ENCODE measurements at regions not wholly inside any gene's neighbourhood (a gene's known extent, or its start where the extent isn't known, plus 50 kb on each side); places are given as distances from the start of the nearest gene placed in this dataset.

DNA sequence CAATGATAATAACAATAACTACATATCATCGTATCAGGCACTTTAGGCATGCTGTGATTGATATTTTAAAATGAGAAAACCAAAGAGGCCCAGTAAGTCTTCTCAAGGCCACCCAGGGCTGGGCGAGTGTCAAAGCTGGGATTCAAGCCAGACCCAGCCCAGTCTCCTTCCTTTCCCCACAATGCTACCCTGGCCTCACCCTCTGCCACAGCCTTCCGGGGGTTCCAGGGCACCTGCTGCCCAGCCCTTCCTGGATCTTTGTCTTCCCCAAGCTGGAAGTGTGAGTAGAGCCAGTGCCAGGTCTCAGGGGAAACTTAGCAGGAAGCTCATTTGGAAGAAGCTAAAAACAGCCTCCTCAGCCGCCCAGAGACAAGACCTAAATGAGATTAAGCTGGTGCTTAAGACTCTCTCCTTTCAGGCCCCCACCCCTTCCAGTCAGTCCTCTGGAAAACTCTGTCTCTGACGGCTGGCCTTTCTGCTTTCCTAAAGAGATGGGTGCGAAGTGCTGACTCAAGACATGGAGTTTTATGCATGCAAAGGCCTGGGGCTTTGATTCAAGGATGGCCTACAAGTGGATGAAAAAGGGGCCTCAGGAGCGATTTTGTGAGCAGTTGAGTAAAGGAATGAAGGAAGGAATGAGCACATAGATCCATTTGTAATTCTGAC, 184.2 kb downstream of the KCNA5 start:
- TF ChIP-seq, protein P1, sequence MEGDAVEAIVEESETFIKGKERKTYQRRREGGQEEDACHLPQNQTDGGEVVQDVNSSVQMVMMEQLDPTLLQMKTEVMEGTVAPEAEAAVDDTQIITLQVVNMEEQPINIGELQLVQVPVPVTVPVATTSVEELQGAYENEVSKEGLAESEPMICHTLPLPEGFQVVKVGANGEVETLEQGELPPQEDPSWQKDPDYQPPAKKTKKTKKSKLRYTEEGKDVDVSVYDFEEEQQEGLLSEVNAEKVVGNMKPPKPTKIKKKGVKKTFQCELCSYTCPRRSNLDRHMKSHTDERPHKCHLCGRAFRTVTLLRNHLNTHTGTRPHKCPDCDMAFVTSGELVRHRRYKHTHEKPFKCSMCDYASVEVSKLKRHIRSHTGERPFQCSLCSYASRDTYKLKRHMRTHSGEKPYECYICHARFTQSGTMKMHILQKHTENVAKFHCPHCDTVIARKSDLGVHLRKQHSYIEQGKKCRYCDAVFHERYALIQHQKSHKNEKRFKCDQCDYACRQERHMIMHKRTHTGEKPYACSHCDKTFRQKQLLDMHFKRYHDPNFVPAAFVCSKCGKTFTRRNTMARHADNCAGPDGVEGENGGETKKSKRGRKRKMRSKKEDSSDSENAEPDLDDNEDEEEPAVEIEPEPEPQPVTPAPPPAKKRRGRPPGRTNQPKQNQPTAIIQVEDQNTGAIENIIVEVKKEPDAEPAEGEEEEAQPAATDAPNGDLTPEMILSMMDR (IDR thresholded peaks at IDR 0.05), result no peak
- no peak for TF ChIP-seq EZH2phosphoT487 (IDR thresholded peaks at IDR 0.05)
